WI38 (cell line): ENCODE measurements at regions not wholly inside any gene's neighbourhood (a gene's known extent, or its start where the extent isn't known, plus 50 kb on each side); places are given as distances from the start of the nearest gene placed in this dataset.

ENCODE experiments used
- H3K4me3 ChIP-seq: 2 replicates; pipeline ENCODE4 v1.5.1; 2011; ENCODE audit warnings: low read depth, mild to moderate bottlenecking, control low read depth, low read length
- CTCF ChIP-seq: IDR thresholded peaks from 2 replicates; pipeline ENCODE4 v1.5.1; 2012; ENCODE audit warnings: low read depth, mild to moderate bottlenecking, control low read depth, low read length

- no peak overlapping the region for H3K4me3 ChIP-seq
- no peak for TF ChIP-seq CTCF
Observed at GRCh38 chr3:18902081-18902793, 246.1 kb upstream of the KCNH8 start.

GRCh38 chr3:18901571-18901970, 246.7 kb upstream of the KCNH8 start:
- TF ChIP-seq CTCF, result no peak
- no peak overlapping the region for H3K4me3 ChIP-seq

GRCh38 chr3:18900994-18901393, 247.3 kb upstream of the KCNH8 start:
- no peak overlapping the region for H3K4me3 ChIP-seq
- TF ChIP-seq CTCF, result no peak

- no peak overlapping the region for H3K4me3 ChIP-seq
- TF ChIP-seq CTCF, result no peak
Observed at GRCh38 chr3:18898911-18899310, 249.4 kb upstream of the KCNH8 start.

GRCh38 chr3:18892756-18893155, 255.6 kb upstream of the KCNH8 start:
- TF ChIP-seq CTCF, result no peak
- H3K4me3 ChIP-seq, result no peak overlapping the region

GRCh38 chr3:18892047-18892446, 256.3 kb upstream of the KCNH8 start:
- TF ChIP-seq CTCF, result no peak
- no peak overlapping the region for H3K4me3 ChIP-seq

- H3K4me3 ChIP-seq, result no peak overlapping the region
- TF ChIP-seq CTCF, result no peak
Observed at GRCh38 chr3:18891641-18892040, 256.7 kb upstream of the KCNH8 start.
